ENCODE measurements at regions not wholly inside any gene's neighbourhood (a gene's known extent, or its start where the extent isn't known, plus 50 kb on each side); places are given as distances from the start of the nearest gene placed in this dataset.

- TF ChIP-seq, protein P1, sequence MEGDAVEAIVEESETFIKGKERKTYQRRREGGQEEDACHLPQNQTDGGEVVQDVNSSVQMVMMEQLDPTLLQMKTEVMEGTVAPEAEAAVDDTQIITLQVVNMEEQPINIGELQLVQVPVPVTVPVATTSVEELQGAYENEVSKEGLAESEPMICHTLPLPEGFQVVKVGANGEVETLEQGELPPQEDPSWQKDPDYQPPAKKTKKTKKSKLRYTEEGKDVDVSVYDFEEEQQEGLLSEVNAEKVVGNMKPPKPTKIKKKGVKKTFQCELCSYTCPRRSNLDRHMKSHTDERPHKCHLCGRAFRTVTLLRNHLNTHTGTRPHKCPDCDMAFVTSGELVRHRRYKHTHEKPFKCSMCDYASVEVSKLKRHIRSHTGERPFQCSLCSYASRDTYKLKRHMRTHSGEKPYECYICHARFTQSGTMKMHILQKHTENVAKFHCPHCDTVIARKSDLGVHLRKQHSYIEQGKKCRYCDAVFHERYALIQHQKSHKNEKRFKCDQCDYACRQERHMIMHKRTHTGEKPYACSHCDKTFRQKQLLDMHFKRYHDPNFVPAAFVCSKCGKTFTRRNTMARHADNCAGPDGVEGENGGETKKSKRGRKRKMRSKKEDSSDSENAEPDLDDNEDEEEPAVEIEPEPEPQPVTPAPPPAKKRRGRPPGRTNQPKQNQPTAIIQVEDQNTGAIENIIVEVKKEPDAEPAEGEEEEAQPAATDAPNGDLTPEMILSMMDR (IDR thresholded peaks at IDR 0.05) = no peak
- TF ChIP-seq POLR2AphosphoS5 (IDR thresholded peaks at IDR 0.05; ENCODE audit: low read depth, low read length) = no peak
Observed at GRCh38 chr18:70553245-70553935, 264.5 kb downstream of the SOCS6 start.
